GM10266 (cell line): ENCODE measurements at regions not wholly inside any gene's neighbourhood (a gene's known extent, or its start where the extent isn't known, plus 50 kb on each side); places are given as distances from the start of the nearest gene placed in this dataset.
"Not testable (repeated sequence)": the region's sequence is repeated elsewhere in the genome, so short reads cannot be mapped to it uniquely, and the experiment has no call there.

ENCODE experiments used
- DNase-seq: peaks from one replicate; pipeline ENCODE4 v3.0.0; 2012; ENCODE audit errors: extremely low spot score
- CTCF ChIP-seq: IDR thresholded peaks from 2 replicates; pipeline ENCODE4 v1.5.1; 2012; ENCODE audit warnings: mild to moderate bottlenecking, low read depth; ENCODE audit not compliant: control insufficient read depth, insufficient read depth; ENCODE audit errors: missing control alignments

- no peak for DNase-seq
These were observed 170.9 kb downstream of the SEC23A start for GRCh38 chr14:38931969-38932652.

GRCh38 chr14:38930898-38931297 is 172.1 kb downstream of the SEC23A start:
- TF ChIP-seq CTCF = no peak

More at GRCh38 chr14:38931969-38932652, 170.9 kb downstream of the SEC23A start:
- no peak for TF ChIP-seq CTCF

GRCh38 chr14:38930022-38930421 is 173.0 kb downstream of the SEC23A start:
- no peak for TF ChIP-seq CTCF
- no peak for DNase-seq

More at GRCh38 chr14:38930898-38931297, 172.1 kb downstream of the SEC23A start:
- DNase-seq = no peak

GRCh38 chr14:38929416-38929815 is 173.6 kb downstream of the SEC23A start:
- TF ChIP-seq CTCF = no peak
- DNase-seq = no peak

GRCh38 chr14:38921893-38922292 is 181.1 kb downstream of the SEC23A start:
- DNase-seq = not testable (repeated sequence)

DNA sequence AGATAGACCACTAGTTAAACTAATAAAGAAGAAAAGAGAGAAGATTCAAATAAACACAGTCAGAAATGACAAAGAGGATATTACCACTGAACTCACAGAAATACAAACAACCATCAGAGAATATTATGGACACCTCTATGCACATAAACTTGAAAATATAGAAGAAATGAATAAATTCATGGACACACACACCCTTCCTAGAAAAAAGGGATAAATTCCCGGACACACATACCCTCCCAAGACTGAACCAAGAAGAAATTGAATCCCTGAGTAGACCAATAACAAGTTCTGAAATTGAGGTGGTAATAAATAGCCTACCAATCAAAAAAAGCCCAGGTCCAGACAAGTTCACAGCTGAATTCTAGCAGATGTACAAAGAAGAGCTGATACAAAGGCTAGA is 187.9 kb downstream of the SEC23A start:
- TF ChIP-seq CTCF = no peak
- no peak for DNase-seq

DNA sequence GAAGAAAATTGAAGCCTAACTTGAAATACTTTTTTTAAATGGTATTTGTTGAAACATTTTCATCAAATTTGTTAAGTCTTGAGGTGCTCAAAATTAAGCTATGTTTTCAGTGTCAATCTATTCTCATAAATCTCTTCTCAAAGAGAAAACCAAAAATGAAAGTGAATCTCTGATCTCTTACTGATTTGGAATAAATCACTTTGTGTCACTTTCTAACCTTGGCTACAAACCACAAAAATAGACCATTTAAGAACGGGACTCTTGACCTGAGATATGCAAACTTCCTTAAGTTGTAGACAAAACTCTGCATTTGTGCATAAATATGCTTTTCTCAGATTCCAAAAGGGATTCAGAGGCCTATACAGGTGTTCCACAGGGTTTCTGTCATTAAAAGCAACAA is 192.9 kb downstream of the SEC23A start:
- DNase-seq = peak; percentile 5
- no peak for TF ChIP-seq CTCF

GRCh38 chr14:38904959-38905358 is 198.1 kb downstream of the SEC23A start:
- no peak for TF ChIP-seq CTCF

More at GRCh38 chr14:38904959-38905358, 198.1 kb downstream of the SEC23A start:
- DNase-seq = no peak
